ENCODE measurements at regions not wholly inside any gene's neighbourhood (a gene's known extent, or its start where the extent isn't known, plus 50 kb on each side); places are given as distances from the start of the nearest gene placed in this dataset.

DNA sequence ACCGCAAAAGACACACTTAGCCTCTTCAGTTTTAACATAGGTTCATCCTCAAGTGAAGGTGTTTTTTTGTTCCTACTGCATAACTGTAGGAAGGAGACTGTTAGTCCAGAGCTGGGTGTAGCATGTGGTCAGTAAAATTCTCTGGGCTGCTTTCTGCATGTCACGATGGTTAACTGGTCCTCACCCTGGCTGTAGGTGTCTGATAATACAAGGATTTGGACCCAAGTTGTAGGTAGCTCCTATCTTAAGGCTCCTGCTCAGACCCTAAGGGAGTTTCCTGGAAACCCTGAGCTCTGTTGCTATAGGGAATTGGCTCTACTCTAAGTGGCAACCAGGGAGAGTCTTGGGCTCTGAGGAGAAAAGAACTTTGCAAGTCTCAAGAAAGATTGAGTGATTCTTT, 112.9 kb downstream of the SAMD9 start:
- Histone ChIP-seq H3K9ac (ENCODE audit: insufficient read depth, low read length, poor library complexity, severe bottlenecking) (no peak overlapping the region), H3K4me3 (replicated peaks in 1 of 3; ENCODE audit: low read depth in 2 of 3, low read length in 3 of 3) (no peak overlapping the region), H2AFZ (ENCODE audit: insufficient read depth, low read depth, low read length, poor library complexity, severe bottlenecking) (no peak overlapping the region), H3K36me3 (replicated peaks in 1 of 2; ENCODE audit: control insufficient read depth in 1 of 2, insufficient read depth in 2 of 2, low read length in 2 of 2) (no peaks in the 10 kb centered on the region), H3K27me3 (ENCODE audit: control insufficient read depth in 2 of 2, insufficient read depth in 2 of 2, low read length in 2 of 2) (no peaks in the 10 kb centered on the region), H3K9me3 (replicated peaks in 1 of 2; ENCODE audit: control insufficient read depth in 1 of 2, insufficient read depth in 1 of 2, low read length in 2 of 2) (no peaks in the 10 kb centered on the region), H4K20me1 (ENCODE audit: insufficient read depth, low read length) (no peaks in the 10 kb centered on the region), H3K27ac (ENCODE audit: low read depth in 1 of 2, low read length in 2 of 2) (no peak overlapping the region), H3K4me2 (replicated peaks; ENCODE audit: extremely low read depth, low read length, poor library complexity, severe bottlenecking) (no peak overlapping the region), H3K4me1 (ENCODE audit: control insufficient read depth in 1 of 2, insufficient read depth in 2 of 2, low read length in 2 of 2) (no peaks in the 10 kb centered on the region), H3K79me2 (ENCODE audit: insufficient read depth, low read length) (no peaks in the 10 kb centered on the region)
- H3K36me3 Mint-ChIP-seq = no peaks in the 10 kb centered on the region
- H3K27me3 Mint-ChIP-seq (ENCODE audit: low read depth in 3 of 3) = peaks cover 0 to 1% (median 0%) of the 10 kb centered on the region in 3 donors
- no peak overlapping the region for H3K27ac Mint-ChIP-seq
- DNase-seq = no peak
- H3K9me3 Mint-ChIP-seq = peaks cover 0 to 2% (median 0%) of the 10 kb centered on the region in 7 donors
- no peaks in the 10 kb centered on the region for H3K4me1 Mint-ChIP-seq
- TF ChIP-seq, protein P1, sequence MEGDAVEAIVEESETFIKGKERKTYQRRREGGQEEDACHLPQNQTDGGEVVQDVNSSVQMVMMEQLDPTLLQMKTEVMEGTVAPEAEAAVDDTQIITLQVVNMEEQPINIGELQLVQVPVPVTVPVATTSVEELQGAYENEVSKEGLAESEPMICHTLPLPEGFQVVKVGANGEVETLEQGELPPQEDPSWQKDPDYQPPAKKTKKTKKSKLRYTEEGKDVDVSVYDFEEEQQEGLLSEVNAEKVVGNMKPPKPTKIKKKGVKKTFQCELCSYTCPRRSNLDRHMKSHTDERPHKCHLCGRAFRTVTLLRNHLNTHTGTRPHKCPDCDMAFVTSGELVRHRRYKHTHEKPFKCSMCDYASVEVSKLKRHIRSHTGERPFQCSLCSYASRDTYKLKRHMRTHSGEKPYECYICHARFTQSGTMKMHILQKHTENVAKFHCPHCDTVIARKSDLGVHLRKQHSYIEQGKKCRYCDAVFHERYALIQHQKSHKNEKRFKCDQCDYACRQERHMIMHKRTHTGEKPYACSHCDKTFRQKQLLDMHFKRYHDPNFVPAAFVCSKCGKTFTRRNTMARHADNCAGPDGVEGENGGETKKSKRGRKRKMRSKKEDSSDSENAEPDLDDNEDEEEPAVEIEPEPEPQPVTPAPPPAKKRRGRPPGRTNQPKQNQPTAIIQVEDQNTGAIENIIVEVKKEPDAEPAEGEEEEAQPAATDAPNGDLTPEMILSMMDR (IDR thresholded peaks at IDR 0.05) = no peak
- intact Hi-C loops (cut with micrococcal nuclease) = no loop called here
- no peak overlapping the region for H3K4me3 Mint-ChIP-seq
- WGBS (ENCODE audit: insufficient coverage) = 83% methylated on average over 1 of the region's 2 CpGs

DNA sequence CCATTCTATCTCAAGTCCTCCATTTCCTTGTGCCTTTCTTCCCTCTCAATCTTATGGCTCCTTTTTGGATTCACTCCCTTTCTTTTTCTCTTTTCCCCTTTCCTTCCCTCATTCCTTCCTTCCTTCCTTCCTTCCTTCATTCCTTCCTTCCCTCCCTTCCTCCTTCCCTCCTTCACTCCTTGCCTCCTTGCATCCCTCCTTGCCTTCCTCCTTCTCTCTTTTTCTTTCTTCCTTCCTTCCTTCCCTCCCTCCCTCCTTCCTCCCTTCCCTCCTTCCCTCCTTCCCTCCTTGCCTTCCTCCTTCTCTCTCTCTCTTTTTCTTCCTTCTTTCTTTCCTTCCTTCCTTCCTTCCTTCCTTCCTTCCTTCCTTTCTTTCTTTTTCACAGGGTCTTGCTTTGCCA, 120.1 kb downstream of the SAMD9 start:
- H3K4me3 ChIP-seq (replicated peaks in 1 of 3; ENCODE audit: low read depth in 2 of 3, low read length in 3 of 3) = no peak overlapping the region
- H3K4me1 Mint-ChIP-seq = peaks cover 2% of the 10 kb centered on the region
- no peaks in the 10 kb centered on the region for H3K36me3 Mint-ChIP-seq
- no peak overlapping the region for H3K4me2 ChIP-seq (replicated peaks; ENCODE audit: extremely low read depth, low read length, poor library complexity, severe bottlenecking)
- TF ChIP-seq, protein P1 (IDR thresholded peaks at IDR 0.05) = no peak
- intact Hi-C loops (cut with micrococcal nuclease) = no loop called here
- H3K79me2 ChIP-seq (ENCODE audit: insufficient read depth, low read length) = no peaks in the 10 kb centered on the region
- no peak overlapping the region for H3K27ac ChIP-seq (ENCODE audit: low read depth in 1 of 2, low read length in 2 of 2)
- no peaks in the 10 kb centered on the region for H3K4me1 ChIP-seq (ENCODE audit: control insufficient read depth in 1 of 2, insufficient read depth in 2 of 2, low read length in 2 of 2)
- peaks cover 0 to 6% (median 2%) of the 10 kb centered on the region in 7 donors for H3K9me3 Mint-ChIP-seq
- no peak overlapping the region for H3K9ac ChIP-seq (ENCODE audit: insufficient read depth, low read length, poor library complexity, severe bottlenecking)
- no peaks in the 10 kb centered on the region for H3K36me3 ChIP-seq (replicated peaks in 1 of 2; ENCODE audit: control insufficient read depth in 1 of 2, insufficient read depth in 2 of 2, low read length in 2 of 2)
- no peak overlapping the region for H3K4me3 Mint-ChIP-seq
- H2AFZ ChIP-seq (ENCODE audit: insufficient read depth, low read depth, low read length, poor library complexity, severe bottlenecking) = no peak overlapping the region
- no peaks in the 10 kb centered on the region for H3K9me3 ChIP-seq (replicated peaks in 1 of 2; ENCODE audit: control insufficient read depth in 1 of 2, insufficient read depth in 1 of 2, low read length in 2 of 2)
- no peaks in the 10 kb centered on the region for H4K20me1 ChIP-seq (ENCODE audit: insufficient read depth, low read length)
- no peaks in the 10 kb centered on the region for H3K27me3 ChIP-seq (ENCODE audit: control insufficient read depth in 2 of 2, insufficient read depth in 2 of 2, low read length in 2 of 2)
- H3K27me3 Mint-ChIP-seq (ENCODE audit: low read depth in 3 of 3) = peaks cover 0 to 2% (median 0%) of the 10 kb centered on the region in 3 donors
- DNase-seq = no peak
- H3K27ac Mint-ChIP-seq = no peak overlapping the region

Data from CD14-positive monocyte (primary cell).